ENCODE measurements at regions not wholly inside any gene's neighbourhood (a gene's known extent, or its start where the extent isn't known, plus 50 kb on each side); places are given as distances from the start of the nearest gene placed in this dataset.

GRCh38 chr16:61295311-61295710 lies 740.9 kb downstream of the CDH8 start:
- TF ChIP-seq GATA2 (IDR thresholded peaks at IDR 0.05; ENCODE audit: low read depth, low read length) (no peak), GATA3 (IDR thresholded peaks at IDR 0.05; ENCODE audit: low read depth, low read length) (no peak)

Data from SH-SY5Y (cell line).